Psoas muscle (tissue), 7 donors: ENCODE measurements at regions not wholly inside any gene's neighbourhood (a gene's known extent, or its start where the extent isn't known, plus 50 kb on each side); places are given as distances from the start of the nearest gene placed in this dataset.

ENCODE experiments used
- ATAC-seq, 4 donors: fragments of 200-7000 bp; cut with Tn5 transposase; one replicate each; pipeline ENCODE4 v1.9.1; 2020; ENCODE audit warnings: moderate library complexity in 3 of 4, mild to moderate bottlenecking in 2 of 4
- DNase-seq, 2 donors: peaks; one replicate each; pipeline ENCODE4 v3.0.0-alpha.2; 2020
- H3K27ac ChIP-seq: fragments of 200-600 bp; one replicate; pipeline ENCODE4 v1.8.0; 2022
- H3K27me3 ChIP-seq, 3 donors: fragments of 200-600 bp in 1 of 3; one replicate each; pipeline versions ENCODE4 v1.6.1 to v1.8.0; 2013 to 2022; ENCODE audit warnings: low read length in 2 of 3, mild to moderate bottlenecking in 2 of 3, moderate library complexity in 1 of 3; ENCODE audit not compliant: insufficient read depth in 3 of 3
- H3K36me3 ChIP-seq, 2 donors: fragments of 200-600 bp in 1 of 2; one replicate each; pipeline versions ENCODE4 v1.6.1 to v1.8.0; 2013 to 2022; ENCODE audit warnings: low read depth in 1 of 2, mild to moderate bottlenecking in 1 of 2, moderate library complexity in 1 of 2; ENCODE audit not compliant: insufficient read depth in 1 of 2
- H3K4me1 ChIP-seq: fragments of 200-600 bp; one replicate; pipeline ENCODE4 v1.8.0; 2022
- H3K4me3 ChIP-seq: fragments of 200-600 bp; one replicate; pipeline ENCODE4 v1.8.0; 2022; ENCODE audit warnings: mild to moderate bottlenecking
- H3K9me3 ChIP-seq: fragments of 200-600 bp; one replicate; pipeline ENCODE4 v1.8.0; 2022
- CTCF ChIP-seq: fragments of 200-600 bp; IDR thresholded peaks from one replicate; pipeline ENCODE4 v1.8.0; 2022; ENCODE audit warnings: antibody characterized with exemption
- WGBS, 3 donors: extraction: QIAGEN DNeasy Blood & Tissue Kit; methylation state at CpG; one replicate each; pipeline versions ENCODE4 v1.1.6 to v1.1.7; 2013; 5-methylcytosine and 5-hydroxymethylcytosine counted together
- intact Hi-C, 2 donors: fragments of 100-400 bp; cut with DNase I; formaldehyde crosslinking; loops; one replicate each; pipeline versions ENCODE4 v1.11.0 to v1.14.2; 2022
- donor health status: healthy with polysubstance abuse.
- donor health status: DM: no; HTN: no; CAD: no; lungs with moderate emphysema.
- donor health status: Bipolar disorder and iron deficiency.
- donor health status: healthy.
- donor health status: DM: yes; HTN: yes; CAD: no.
- donor health status: DM: no; HTN: no; CAD: no.
- donor health status: DM: yes; HTN: yes; CAD: no.

- DNase-seq, result no peak
- no peak for TF ChIP-seq CTCF
- H3K27ac ChIP-seq, result peak overlapping the region; percentile 96
- intact Hi-C loops, result loop anchor here in 1 of 2 donors (5.0 kb wide), 1 partner anchor 141 kb away; no protein-coding TSS in a partner anchor
- no peak overlapping the region for H3K4me3 ChIP-seq
- no peak for ATAC-seq
- no peaks in the 10 kb centered on the region for H3K36me3 ChIP-seq
- H3K27me3 ChIP-seq, result no peaks in the 10 kb centered on the region
- peaks cover 23% of the 10 kb centered on the region for H3K4me1 ChIP-seq
- peaks cover 5% of the 10 kb centered on the region for H3K9me3 ChIP-seq
Measured at GRCh38 chr13:50380905-50381304, 365.7 kb downstream of the KCNRG start.

GRCh38 chr13:50382511-50382910 lies 367.3 kb downstream of the KCNRG start:
- intact Hi-C loops, result loop anchor here in 1 of 2 donors (5.0 kb wide), 1 partner anchor 140 kb away; no protein-coding TSS in a partner anchor
- H3K36me3 ChIP-seq, result no peaks in the 10 kb centered on the region
- 85 to 89% (median 86%) methylated on average over 1 of the region's 1 CpG for WGBS, 3 donors
- H3K4me3 ChIP-seq, result no peak overlapping the region
- H3K27ac ChIP-seq, result peak overlapping the region; percentile 96
- peaks cover 5% of the 10 kb centered on the region for H3K9me3 ChIP-seq
- no peaks in the 10 kb centered on the region for H3K27me3 ChIP-seq
- ATAC-seq (no peak), DNase-seq (no peak)
- no peak for TF ChIP-seq CTCF
- H3K4me1 ChIP-seq, result peaks cover 23% of the 10 kb centered on the region

GRCh38 chr13:50382951-50383350 lies 367.7 kb downstream of the KCNRG start:
- intact Hi-C loops, result loop anchor here in 1 of 2 donors (5.0 kb wide), 1 partner anchor 139 kb away; no protein-coding TSS in a partner anchor
- Histone ChIP-seq H3K36me3 (no peaks in the 10 kb centered on the region), H3K4me3 (no peak overlapping the region), H3K27ac (peak overlapping the region; percentile 96), H3K27me3 (no peaks in the 10 kb centered on the region), H3K4me1 (peaks cover 25% of the 10 kb centered on the region), H3K9me3 (peaks cover 5% of the 10 kb centered on the region)
- DNase-seq (no peak), ATAC-seq (no peak)
- no peak for TF ChIP-seq CTCF
- 71 to 87% (median 87%) methylated on average over 4 of the region's 4 CpGs for WGBS, 3 donors

- peaks cover 17% of the 10 kb centered on the region for H3K4me1 ChIP-seq
- peak overlapping the region; percentile 96 for H3K27ac ChIP-seq
- H3K36me3 ChIP-seq, result no peaks in the 10 kb centered on the region
- H3K9me3 ChIP-seq, result peaks cover 5% of the 10 kb centered on the region
- WGBS, 3 donors, result 94 to 100% (median 95%) methylated on average over 1 of the region's 1 CpG
- intact Hi-C loops, result loop anchor here in 1 of 2 donors (5.0 kb wide), 1 partner anchor 138 kb away; no protein-coding TSS in a partner anchor
- TF ChIP-seq CTCF, result no peak
- peak overlapping the region; percentile 78 for H3K4me3 ChIP-seq
- no peak for ATAC-seq
- DNase-seq, result no peak
- H3K27me3 ChIP-seq, result no peaks in the 10 kb centered on the region
Measured at GRCh38 chr13:50384724-50385123, 369.5 kb downstream of the KCNRG start.

GRCh38 chr13:50386541-50387050 lies 371.4 kb downstream of the KCNRG start:
- ATAC-seq (peak; percentile 58 to 81 (median 72)), DNase-seq (peak in 1 of 2 donors; percentile 59)
- no peak for TF ChIP-seq CTCF
- H3K4me3 ChIP-seq, result peak overlapping the region; percentile 78
- peak overlapping the region; percentile 96 for H3K27ac ChIP-seq
- intact Hi-C loops, result loop anchor here in 1 of 2 donors (2.0 kb wide), 3 partner anchors 34 to 142 kb away; no protein-coding TSS in a partner anchor
- WGBS, 3 donors, result 17 to 37% (median 24%) methylated on average over 10 of the region's 10 CpGs
- peaks cover 10% of the 10 kb centered on the region for H3K4me1 ChIP-seq
- peaks cover under 1% of the 10 kb centered on the region for H3K9me3 ChIP-seq
- no peaks in the 10 kb centered on the region for H3K36me3 ChIP-seq
- H3K27me3 ChIP-seq, result no peaks in the 10 kb centered on the region
